GM23248 (cell line): ENCODE measurements at regions not wholly inside any gene's neighbourhood (a gene's known extent, or its start where the extent isn't known, plus 50 kb on each side); places are given as distances from the start of the nearest gene placed in this dataset.
A peak's percentile ranks its signal among the peaks of the same experiment; 100 is the strongest.
"Not testable (repeated sequence)": the region's sequence is repeated elsewhere in the genome, so short reads cannot be mapped to it uniquely, and the experiment has no call there.

Experiments used
- DNase-seq: peaks from one replicate; pipeline ENCODE4 v3.0.0-alpha.2; 2015
- H2AFZ ChIP-seq: fragments of 200-600 bp; sonication (generic); 2 replicates; pipeline ENCODE4 v1.6.1; 2016; ENCODE audit warnings: antibody characterized with exemption
- H3F3A ChIP-seq: fragments of 200-600 bp; sonication (generic); 2 replicates; pipeline ENCODE4 v1.6.1; 2016; ENCODE audit warnings: mild to moderate bottlenecking, antibody characterized with exemption, mixed run types; ENCODE audit not compliant: insufficient read depth
- H3K27ac ChIP-seq: fragments of 200-600 bp; sonication (generic); 2 replicates; pipeline ENCODE4 v1.5.1; 2016; ENCODE audit warnings: mild to moderate bottlenecking
- H3K27me3 ChIP-seq: fragments of 200-600 bp; sonication (generic); replicated peaks from 2 replicates; pipeline ENCODE4 v1.6.1; 2016; ENCODE audit warnings: mild to moderate bottlenecking; ENCODE audit not compliant: insufficient read depth
- H3K36me3 ChIP-seq: fragments of 200-600 bp; sonication (generic); 2 replicates; pipeline ENCODE4 v1.6.1; 2016; ENCODE audit warnings: low read depth, mild to moderate bottlenecking
- H3K4me1 ChIP-seq: fragments of 200-600 bp; sonication (generic); 2 replicates; pipeline ENCODE4 v1.6.1; 2016; ENCODE audit warnings: mild to moderate bottlenecking; ENCODE audit not compliant: insufficient read depth
- H3K4me2 ChIP-seq: fragments of 200-600 bp; sonication (generic); one replicate; pipeline ENCODE4 v1.6.1; 2016; ENCODE audit warnings: mild to moderate bottlenecking; ENCODE audit not compliant: unreplicated experiment
- H3K4me3 ChIP-seq: fragments of 200-600 bp; sonication (generic); 2 replicates; pipeline ENCODE4 v1.5.1; 2016; ENCODE audit warnings: mild to moderate bottlenecking
- H3K79me2 ChIP-seq: fragments of 200-600 bp; sonication (generic); 2 replicates; pipeline ENCODE4 v1.6.1; 2016; ENCODE audit warnings: mild to moderate bottlenecking; ENCODE audit not compliant: insufficient read depth
- H3K9ac ChIP-seq: fragments of 200-600 bp; sonication (generic); 2 replicates; pipeline ENCODE4 v1.6.1; 2016; ENCODE audit warnings: mild to moderate bottlenecking
- H3K9me2 ChIP-seq: fragments of 200-600 bp; sonication (generic); 2 replicates; pipeline ENCODE4 v1.6.1; 2016; ENCODE audit warnings: mixed run types, mild to moderate bottlenecking, moderate library complexity; ENCODE audit not compliant: insufficient read depth
- H3K9me3 ChIP-seq: fragments of 200-600 bp; sonication (generic); one replicate; pipeline ENCODE4 v1.6.1; 2017; ENCODE audit warnings: low read depth
- H4K20me1 ChIP-seq: fragments of 200-600 bp; sonication (generic); 2 replicates; pipeline ENCODE4 v1.6.0; 2016; ENCODE audit not compliant: insufficient read depth
- EZH2 ChIP-seq: fragments of 200-600 bp; sonication (generic); IDR thresholded peaks from 2 replicates; pipeline ENCODE4 v1.6.1; 2018; ENCODE audit warnings: antibody characterized with exemption, mild to moderate bottlenecking; ENCODE audit not compliant: insufficient read depth, poor library complexity, severe bottlenecking
- EZH2phosphoT487 ChIP-seq: fragments of 200-600 bp; sonication (generic); IDR thresholded peaks from 2 replicates; pipeline ENCODE4 v1.6.1; 2018; ENCODE audit warnings: antibody characterized with exemption, moderate library complexity, mild to moderate bottlenecking, low read depth; ENCODE audit not compliant: insufficient read depth
- WGBS, 2 experiments: methylation state at CpG; one replicate each; pipeline ENCODE4 v1.1.6; 2015 to 2017; ENCODE audit warnings: low lambda C conversion rate in 2 of 2, low coverage in 1 of 2; ENCODE audit errors: missing lambda C conversion rate in 2 of 2; 5-methylcytosine and 5-hydroxymethylcytosine counted together
- in situ Hi-C: fragments of 300-500 bp; cut with MboI; formaldehyde crosslinking; loops from 2 replicates; pipeline ENCODE4 v1.15.0; 2020

DNA sequence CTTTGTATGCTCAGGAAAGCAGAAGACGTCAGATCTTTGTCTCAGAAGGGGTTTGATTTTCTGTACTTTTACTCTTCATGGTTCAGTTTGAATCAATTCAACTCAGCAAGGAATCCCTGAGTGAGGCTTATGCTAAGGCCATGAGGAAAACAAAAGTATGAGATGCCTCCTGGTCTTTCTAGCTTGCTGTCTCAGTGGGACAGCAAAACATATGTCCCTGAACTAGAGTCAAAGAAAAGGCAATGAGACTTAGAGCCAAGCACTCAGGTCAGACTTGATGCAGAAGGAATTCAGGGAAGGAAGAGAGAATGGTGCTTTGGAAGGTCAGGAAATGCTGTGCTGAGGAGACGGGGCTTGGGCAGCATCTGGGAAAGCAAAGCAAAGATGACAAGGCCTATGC lies 236.2 kb upstream of the SFRP2 start:
- no peaks in the 10 kb centered on the region for H3K36me3 ChIP-seq
- no peaks in the 10 kb centered on the region for H4K20me1 ChIP-seq
- no peaks in the 10 kb centered on the region for H3K9me2 ChIP-seq
- 73 to 84% methylated on average over 2 of the region's 2 CpGs for WGBS, 2 experiments
- DNase-seq, result no peak
- TF ChIP-seq EZH2 (no peak), EZH2phosphoT487 (no peak)
- no peak overlapping the region for H3K4me2 ChIP-seq
- H3K4me1 ChIP-seq, result no peaks in the 10 kb centered on the region
- H2AFZ ChIP-seq, result no peak overlapping the region
- H3K27me3 ChIP-seq, result no peaks in the 10 kb centered on the region
- H3F3A ChIP-seq, result no peaks in the 10 kb centered on the region
- H3K4me3 ChIP-seq, result no peak overlapping the region
- H3K79me2 ChIP-seq, result no peaks in the 10 kb centered on the region
- no peak overlapping the region for H3K27ac ChIP-seq
- no peak overlapping the region for H3K9ac ChIP-seq
- in situ Hi-C loops, result no loop called here
- H3K9me3 ChIP-seq, result no peaks in the 10 kb centered on the region

DNA sequence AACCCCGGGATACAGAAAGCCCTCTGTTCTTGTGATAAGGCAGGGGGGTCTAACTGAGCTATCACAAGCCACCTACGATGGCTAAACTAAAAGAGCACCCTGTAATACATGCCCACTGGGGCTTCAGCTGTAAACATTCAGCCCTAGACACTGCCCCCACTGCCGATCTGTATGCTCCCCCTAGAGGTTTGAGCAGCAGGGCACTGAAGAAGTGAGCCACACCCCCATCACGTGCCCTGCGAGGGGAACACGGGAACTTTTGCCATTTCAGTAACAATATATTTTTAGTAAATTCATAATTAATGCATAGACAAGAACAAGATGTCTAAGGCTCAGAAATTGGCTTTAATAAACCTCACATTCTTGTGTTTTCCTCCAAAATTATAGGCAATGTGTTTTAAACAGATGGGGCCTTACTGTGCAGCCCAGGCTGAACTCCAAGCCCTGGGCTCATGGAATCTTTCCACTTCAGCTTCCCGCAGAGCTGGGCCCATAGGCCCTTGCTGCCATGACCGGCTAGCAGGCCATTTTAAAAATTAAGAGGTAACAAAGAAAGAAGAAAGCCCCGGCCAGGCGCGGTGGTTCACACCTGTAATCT lies 235.3 kb upstream of the SFRP2 start:
- Histone ChIP-seq H3K9me2 (no peaks in the 10 kb centered on the region), H3K27me3 (no peaks in the 10 kb centered on the region), H3K4me2 (no peak overlapping the region), H3K27ac (no peak overlapping the region), H3K79me2 (no peaks in the 10 kb centered on the region), H3K4me3 (no peak overlapping the region), H3K9ac (no peak overlapping the region), H3F3A (no peaks in the 10 kb centered on the region), H4K20me1 (no peaks in the 10 kb centered on the region), H3K9me3 (no peaks in the 10 kb centered on the region), H2AFZ (no peak overlapping the region), H3K36me3 (no peaks in the 10 kb centered on the region), H3K4me1 (no peaks in the 10 kb centered on the region)
- DNase-seq, result peak; percentile 29
- in situ Hi-C loops, result no loop called here
- TF ChIP-seq EZH2 (no peak), EZH2phosphoT487 (no peak)
- 48 to 53% methylated on average over 10 to 11 of the region's 11 CpGs for WGBS, 2 experiments

DNA sequence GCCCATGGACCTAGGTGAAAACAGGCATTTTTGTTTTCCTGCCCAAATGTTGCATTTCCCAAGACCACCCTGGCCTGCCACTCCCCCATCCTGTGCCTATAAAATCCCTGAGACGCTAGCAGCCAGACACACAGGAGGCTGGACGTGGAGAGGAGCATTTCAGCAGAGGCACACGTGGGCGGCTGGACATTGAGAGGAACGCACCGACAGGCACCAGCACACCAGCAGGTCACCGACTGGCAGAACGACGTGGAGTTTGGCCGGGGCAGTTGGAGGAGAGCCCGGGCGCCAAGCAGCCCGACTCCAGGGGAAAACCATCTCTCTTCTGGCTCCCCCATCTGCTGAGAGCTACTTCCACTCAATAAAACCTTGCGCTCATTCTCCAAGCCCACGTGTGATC lies 234.8 kb upstream of the SFRP2 start:
- H3K4me1 ChIP-seq, result not testable (repeated sequence)

GRCh38 chr4:154019811-154020210 lies 230.9 kb upstream of the SFRP2 start:
- TF ChIP-seq EZH2phosphoT487 (no peak), EZH2 (no peak)
- no peak for DNase-seq
- no peak overlapping the region for H3K27ac ChIP-seq
- no peaks in the 10 kb centered on the region for H3F3A ChIP-seq
- H3K9ac ChIP-seq, result no peak overlapping the region
- H2AFZ ChIP-seq, result no peak overlapping the region
- in situ Hi-C loops, result no loop called here
- H3K79me2 ChIP-seq, result no peaks in the 10 kb centered on the region
- no peaks in the 10 kb centered on the region for H3K9me3 ChIP-seq
- H3K9me2 ChIP-seq, result no peaks in the 10 kb centered on the region
- no peak overlapping the region for H3K4me3 ChIP-seq
- no peaks in the 10 kb centered on the region for H3K36me3 ChIP-seq
- no peaks in the 10 kb centered on the region for H3K27me3 ChIP-seq
- no peaks in the 10 kb centered on the region for H3K4me1 ChIP-seq
- H3K4me2 ChIP-seq, result no peak overlapping the region
- WGBS, 2 experiments, result 77 to 83% methylated on average over 7 of the region's 7 CpGs
- no peaks in the 10 kb centered on the region for H4K20me1 ChIP-seq

More for the DNA sequence above, 234.8 kb upstream of the SFRP2 start:
- H3F3A ChIP-seq, H3K4me2 ChIP-seq, H3K36me3 ChIP-seq, H3K9me3 ChIP-seq, H3K9ac ChIP-seq, H3K9me2 ChIP-seq, H4K20me1 ChIP-seq, H3K79me2 ChIP-seq, DNase-seq, H2AFZ ChIP-seq, in situ Hi-C loops, H3K27ac ChIP-seq, H3K27me3 ChIP-seq, H3K4me3 ChIP-seq: not testable (repeated sequence)
- WGBS, 2 experiments, result 86 to 92% methylated on average over 14 to 15 of the region's 15 CpGs

DNA sequence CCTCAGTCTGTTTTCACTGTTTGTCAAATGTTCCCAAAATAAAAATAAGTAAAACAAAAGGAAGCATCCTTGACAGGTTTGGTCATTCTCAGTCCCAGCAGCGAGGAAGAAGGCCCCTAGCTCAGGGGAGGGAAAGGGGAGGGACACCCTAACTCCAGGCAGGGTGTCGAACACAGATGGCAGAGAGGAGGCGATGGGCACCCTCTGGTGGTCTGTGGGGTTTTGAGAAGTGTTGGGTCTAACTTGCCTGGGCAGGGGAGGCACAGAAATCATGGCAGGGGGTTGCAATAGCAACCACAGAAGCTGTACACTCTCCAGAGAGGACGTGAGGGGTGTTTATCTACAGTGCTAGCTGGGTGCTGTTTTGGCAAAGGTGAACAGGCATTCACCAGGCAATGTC lies 229.8 kb upstream of the SFRP2 start:
- no peaks in the 10 kb centered on the region for H3K79me2 ChIP-seq
- TF ChIP-seq EZH2phosphoT487 (no peak), EZH2 (no peak)
- DNase-seq, result no peak
- no peaks in the 10 kb centered on the region for H3K27me3 ChIP-seq
- H3F3A ChIP-seq, result no peaks in the 10 kb centered on the region
- H2AFZ ChIP-seq, result no peak overlapping the region
- 67 to 70% methylated on average over 4 of the region's 4 CpGs for WGBS, 2 experiments
- no peak overlapping the region for H3K9ac ChIP-seq
- H3K36me3 ChIP-seq, result no peaks in the 10 kb centered on the region
- no peaks in the 10 kb centered on the region for H3K4me1 ChIP-seq
- in situ Hi-C loops, result no loop called here
- no peak overlapping the region for H3K4me2 ChIP-seq
- no peaks in the 10 kb centered on the region for H4K20me1 ChIP-seq
- no peak overlapping the region for H3K4me3 ChIP-seq
- no peak overlapping the region for H3K27ac ChIP-seq
- no peaks in the 10 kb centered on the region for H3K9me2 ChIP-seq
- no peaks in the 10 kb centered on the region for H3K9me3 ChIP-seq
